ENCODE measurements at regions not wholly inside any gene's neighbourhood (a gene's known extent, or its start where the extent isn't known, plus 50 kb on each side); places are given as distances from the start of the nearest gene placed in this dataset.

DNA sequence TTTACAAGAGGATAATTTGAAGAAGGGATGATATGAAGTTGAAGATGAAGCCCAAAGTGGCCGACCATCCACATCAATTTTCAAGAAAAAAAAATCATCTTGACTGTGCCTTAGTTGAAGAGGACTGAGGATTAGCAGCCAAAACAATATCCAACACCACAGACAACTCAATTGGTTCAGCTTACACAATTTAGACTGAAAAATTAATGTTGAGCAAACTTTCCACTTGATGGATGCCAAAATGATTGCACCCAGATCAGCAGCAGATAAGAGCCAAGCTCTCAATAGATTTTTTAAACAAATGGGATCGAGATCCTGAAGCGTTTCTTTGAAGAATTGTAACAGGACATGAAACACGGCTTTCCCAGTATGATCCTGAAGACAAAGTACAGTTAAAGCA, 163.2 kb downstream of the GADD45G start:
- DNase-seq (no peak), ATAC-seq (ENCODE audit: low FRiP score in 2 of 2) (no peak)
- Histone ChIP-seq H3K27ac (no peak overlapping the region), H3K4me3 (no peak overlapping the region), H3K27me3 (no peaks in the 10 kb centered on the region), H3K36me3 (no peaks in the 10 kb centered on the region), H3K9me3 (no peaks in the 10 kb centered on the region), H3K4me1 (peaks cover 0 to 6% (median 0%) of the 10 kb centered on the region in 4 donors)
- 54 to 63% methylated on average over 4 of the region's 4 CpGs for WGBS, 2 donors
- TF ChIP-seq, protein P1, sequence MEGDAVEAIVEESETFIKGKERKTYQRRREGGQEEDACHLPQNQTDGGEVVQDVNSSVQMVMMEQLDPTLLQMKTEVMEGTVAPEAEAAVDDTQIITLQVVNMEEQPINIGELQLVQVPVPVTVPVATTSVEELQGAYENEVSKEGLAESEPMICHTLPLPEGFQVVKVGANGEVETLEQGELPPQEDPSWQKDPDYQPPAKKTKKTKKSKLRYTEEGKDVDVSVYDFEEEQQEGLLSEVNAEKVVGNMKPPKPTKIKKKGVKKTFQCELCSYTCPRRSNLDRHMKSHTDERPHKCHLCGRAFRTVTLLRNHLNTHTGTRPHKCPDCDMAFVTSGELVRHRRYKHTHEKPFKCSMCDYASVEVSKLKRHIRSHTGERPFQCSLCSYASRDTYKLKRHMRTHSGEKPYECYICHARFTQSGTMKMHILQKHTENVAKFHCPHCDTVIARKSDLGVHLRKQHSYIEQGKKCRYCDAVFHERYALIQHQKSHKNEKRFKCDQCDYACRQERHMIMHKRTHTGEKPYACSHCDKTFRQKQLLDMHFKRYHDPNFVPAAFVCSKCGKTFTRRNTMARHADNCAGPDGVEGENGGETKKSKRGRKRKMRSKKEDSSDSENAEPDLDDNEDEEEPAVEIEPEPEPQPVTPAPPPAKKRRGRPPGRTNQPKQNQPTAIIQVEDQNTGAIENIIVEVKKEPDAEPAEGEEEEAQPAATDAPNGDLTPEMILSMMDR (IDR thresholded peaks at IDR 0.05): no peak
- no peak for TF ChIP-seq POLR2A (IDR thresholded peaks at IDR 0.05)
- TF ChIP-seq POLR2AphosphoS5 (IDR thresholded peaks at IDR 0.05): no peak
- no peak for TF ChIP-seq EP300 (IDR thresholded peaks at IDR 0.05)

DNA sequence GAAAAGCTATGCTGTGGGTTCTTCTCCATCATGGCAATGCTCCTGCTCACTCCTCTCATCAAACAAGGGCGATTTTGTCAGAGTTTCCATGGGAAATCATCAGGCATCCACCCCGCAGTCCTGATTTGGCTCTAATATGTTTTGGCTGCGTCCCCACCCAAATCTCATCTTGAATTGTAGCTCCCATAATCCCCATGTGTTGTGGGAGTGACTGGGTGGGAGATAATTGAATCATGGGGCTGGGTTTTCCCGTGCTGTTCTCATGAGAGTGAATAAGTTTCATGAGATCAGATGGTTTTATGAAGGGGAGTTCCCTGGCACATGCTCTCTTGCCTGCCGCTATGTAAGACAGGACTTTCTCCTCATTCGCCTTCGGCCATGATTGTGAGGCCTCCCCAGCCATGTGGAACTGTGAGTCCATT, 163.8 kb downstream of the GADD45G start:
- no peak for TF ChIP-seq POLR2A (IDR thresholded peaks at IDR 0.05)
- TF ChIP-seq EP300 (IDR thresholded peaks at IDR 0.05): no peak
- no peak for TF ChIP-seq POLR2AphosphoS5 (IDR thresholded peaks at IDR 0.05)
- TF ChIP-seq, protein P1 (IDR thresholded peaks at IDR 0.05): no peak
- 86 to 91% methylated on average over 7 of the region's 7 CpGs for WGBS, 2 donors
- ATAC-seq (ENCODE audit: low FRiP score in 2 of 2): peak in 1 of 2 donors; percentile 78
- Histone ChIP-seq H3K36me3 (no peaks in the 10 kb centered on the region), H3K27ac (no peak overlapping the region), H3K4me1 (peaks cover 0 to 6% (median 0%) of the 10 kb centered on the region in 4 donors), H3K4me3 (no peak overlapping the region), H3K9me3 (no peaks in the 10 kb centered on the region), H3K27me3 (no peaks in the 10 kb centered on the region)
- DNase-seq: no peak

DNA sequence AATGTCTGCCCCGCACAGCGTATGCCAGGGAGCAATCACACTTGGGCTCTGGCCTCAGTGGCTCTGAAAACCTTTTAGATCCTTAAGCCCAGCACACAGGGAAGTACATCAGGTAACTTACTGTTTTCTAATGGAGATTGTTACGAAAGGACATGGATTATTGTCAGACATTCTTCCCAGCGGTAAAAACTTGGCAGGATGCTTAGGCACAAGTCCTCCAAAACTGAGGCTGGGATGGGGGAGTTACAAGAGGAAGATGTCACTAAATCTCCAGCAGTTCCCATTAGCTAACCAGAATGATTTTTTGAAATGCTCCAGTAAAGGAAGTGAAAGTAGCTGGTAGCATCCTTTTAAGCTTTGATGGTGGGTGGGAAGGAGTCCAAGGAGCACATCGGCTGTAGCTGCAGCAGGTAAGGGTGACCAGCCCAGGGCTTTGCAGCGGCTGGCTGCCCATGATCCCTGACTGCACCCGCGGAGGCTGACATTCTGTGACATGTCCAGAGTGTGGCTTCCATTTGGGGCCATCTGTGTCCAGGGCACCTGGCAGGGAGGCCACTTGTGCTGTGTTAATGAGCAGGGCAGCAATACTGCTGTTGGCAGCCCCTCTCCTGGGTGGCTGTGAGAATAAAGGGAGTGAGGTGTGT, 165.8 kb downstream of the GADD45G start:
- Histone ChIP-seq H3K4me1 (peaks cover 0 to 6% (median 0%) of the 10 kb centered on the region in 4 donors), H3K9me3 (no peaks in the 10 kb centered on the region), H3K27ac (no peak overlapping the region), H3K36me3 (no peaks in the 10 kb centered on the region), H3K27me3 (no peaks in the 10 kb centered on the region), H3K4me3 (no peak overlapping the region)
- DNase-seq (no peak), ATAC-seq (ENCODE audit: low FRiP score in 2 of 2) (peak in 1 of 2 donors; percentile 12)
- 78 to 82% methylated on average over 8 of the region's 8 CpGs for WGBS, 2 donors
- TF ChIP-seq EP300 (IDR thresholded peaks at IDR 0.05) (no peak), POLR2A (IDR thresholded peaks at IDR 0.05) (no peak), POLR2AphosphoS5 (IDR thresholded peaks at IDR 0.05) (no peak)
- TF ChIP-seq, protein P1 (IDR thresholded peaks at IDR 0.05): no peak

DNA sequence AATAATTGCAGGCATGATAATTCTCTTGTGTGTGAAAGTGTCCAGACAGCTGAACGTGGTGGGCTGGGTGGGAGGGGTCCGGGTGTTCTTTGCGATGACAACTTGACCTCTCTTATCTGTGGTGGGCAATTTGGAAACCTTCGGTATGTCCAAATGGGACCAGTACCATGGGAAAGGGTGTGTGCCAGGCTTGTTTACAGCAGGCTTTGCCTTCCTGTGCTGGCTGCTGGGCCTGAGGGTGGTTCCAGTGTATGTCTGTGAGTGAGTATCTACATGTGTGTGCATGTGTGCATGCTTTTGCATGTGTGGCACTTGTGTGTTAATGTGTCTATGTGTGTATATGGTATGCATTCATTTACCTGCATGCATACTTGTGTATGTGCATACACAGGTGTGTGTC, 166.4 kb downstream of the GADD45G start:
- H3K4me1 ChIP-seq: peaks cover 0 to 6% (median 0%) of the 10 kb centered on the region in 4 donors
- H3K27me3 ChIP-seq: no peaks in the 10 kb centered on the region
- ATAC-seq (ENCODE audit: low FRiP score in 2 of 2) (no peak), DNase-seq (no peak)
- H3K27ac ChIP-seq: no peak overlapping the region
- no peaks in the 10 kb centered on the region for H3K9me3 ChIP-seq
- WGBS, 2 donors: 75 to 80% methylated on average over 4 of the region's 4 CpGs
- TF ChIP-seq EP300 (IDR thresholded peaks at IDR 0.05): no peak
- TF ChIP-seq, protein P1 (IDR thresholded peaks at IDR 0.05): no peak
- no peak for TF ChIP-seq POLR2A (IDR thresholded peaks at IDR 0.05)
- TF ChIP-seq POLR2AphosphoS5 (IDR thresholded peaks at IDR 0.05): no peak
- H3K4me3 ChIP-seq: no peak overlapping the region
- no peaks in the 10 kb centered on the region for H3K36me3 ChIP-seq

DNA sequence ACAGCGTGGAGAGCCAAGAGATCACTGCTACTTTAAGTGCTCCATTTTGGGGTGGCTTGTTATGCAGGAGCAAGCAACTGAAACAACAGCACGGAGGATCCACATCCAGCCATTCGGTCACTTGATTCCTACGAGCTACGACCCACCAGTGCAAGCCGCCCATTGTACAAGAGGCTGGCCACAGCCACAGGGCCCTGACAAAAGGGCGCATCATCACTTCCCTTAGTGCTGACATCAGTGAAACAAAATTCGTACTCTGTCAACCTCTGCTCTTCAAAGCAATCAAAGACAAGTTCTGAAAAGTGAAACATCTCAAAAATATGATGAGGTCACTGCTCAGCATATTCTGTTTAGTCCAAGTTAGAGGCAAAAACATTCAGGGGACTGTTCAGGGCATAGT, 168.4 kb downstream of the GADD45G start:
- no peaks in the 10 kb centered on the region for H3K27me3 ChIP-seq
- DNase-seq (no peak), ATAC-seq (ENCODE audit: low FRiP score in 2 of 2) (no peak)
- H3K9me3 ChIP-seq: no peaks in the 10 kb centered on the region
- no peak for TF ChIP-seq POLR2AphosphoS5 (IDR thresholded peaks at IDR 0.05)
- TF ChIP-seq, protein P1 (IDR thresholded peaks at IDR 0.05): no peak
- no peak for TF ChIP-seq POLR2A (IDR thresholded peaks at IDR 0.05)
- TF ChIP-seq EP300 (IDR thresholded peaks at IDR 0.05): no peak
- no peaks in the 10 kb centered on the region for H3K36me3 ChIP-seq
- 92% methylated on average over 7 to 8 of the region's 8 CpGs for WGBS, 2 donors
- no peak overlapping the region for H3K4me3 ChIP-seq
- H3K4me1 ChIP-seq: peaks cover 0 to 6% (median 0%) of the 10 kb centered on the region in 4 donors
- no peak overlapping the region for H3K27ac ChIP-seq

All from upper lobe of left lung (tissue), 6 donors.